NCI-H2107 treated with DMSO at 0.1 percent for 48 hours (cell line): ENCODE measurements at regions not wholly inside any gene's neighbourhood (a gene's known extent, or its start where the extent isn't known, plus 50 kb on each side); places are given as distances from the start of the nearest gene placed in this dataset.

Source experiments
- DNase-seq: peaks from one replicate; lab custom pipeline; 2025; ENCODE audit not compliant: unreplicated experiment; lab: John Stamatoyannopoulos, UW

- DNase-seq = peak; percentile 22
Measured at GRCh38 chr4:165716472-165716871, 156.6 kb upstream of the TLL1 start.

DNA sequence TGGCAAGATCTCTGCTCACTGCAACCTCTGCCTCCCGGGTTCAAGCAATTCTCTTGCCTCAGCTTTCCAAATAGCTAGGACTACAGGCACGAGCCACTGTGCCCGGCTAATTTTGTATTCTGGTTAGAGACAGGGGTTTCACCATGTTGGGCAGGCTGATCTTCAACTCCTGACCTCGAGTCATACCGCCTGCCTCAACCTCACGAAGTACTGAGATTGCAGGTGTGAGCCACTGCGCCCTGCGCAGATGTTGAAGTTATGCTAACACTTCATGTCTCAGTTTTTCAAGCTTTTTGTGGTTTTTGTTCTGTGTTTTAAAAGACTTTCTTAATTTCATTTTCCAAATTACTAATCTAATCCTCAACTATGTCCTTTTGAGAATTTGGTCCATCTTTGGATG lies 154.4 kb upstream of the TLL1 start:
- DNase-seq = no peak

DNA sequence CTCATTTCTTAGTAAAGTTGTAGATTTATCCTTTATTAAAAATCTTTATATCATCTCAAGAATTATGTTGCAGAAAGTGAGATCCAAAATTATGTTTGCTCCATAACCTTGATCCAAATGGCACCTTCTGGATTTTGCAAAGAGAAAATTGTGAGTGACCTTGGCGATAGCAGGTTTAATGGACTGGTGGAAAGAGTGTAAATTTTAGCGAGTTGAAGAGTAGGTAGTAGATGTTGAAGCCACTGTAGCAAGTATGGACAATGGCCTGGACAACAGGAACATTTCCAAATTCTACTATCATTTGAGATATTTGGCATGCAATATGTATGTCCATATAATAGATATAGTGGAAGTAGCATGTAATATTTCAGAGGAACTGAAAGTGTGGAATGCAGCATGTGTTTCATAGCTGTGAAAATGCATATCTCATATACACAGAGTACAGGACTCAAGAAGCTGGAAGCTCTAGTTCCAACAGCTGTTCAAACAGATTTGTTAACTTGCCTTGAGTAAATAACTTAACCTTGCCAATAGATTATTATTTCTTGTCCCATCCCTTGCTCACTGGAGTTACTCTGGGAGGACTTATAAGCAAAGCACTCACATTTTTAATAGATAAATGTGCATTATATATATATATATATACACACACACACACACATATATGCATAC lies 152.5 kb upstream of the TLL1 start:
- no peak for DNase-seq

DNA sequence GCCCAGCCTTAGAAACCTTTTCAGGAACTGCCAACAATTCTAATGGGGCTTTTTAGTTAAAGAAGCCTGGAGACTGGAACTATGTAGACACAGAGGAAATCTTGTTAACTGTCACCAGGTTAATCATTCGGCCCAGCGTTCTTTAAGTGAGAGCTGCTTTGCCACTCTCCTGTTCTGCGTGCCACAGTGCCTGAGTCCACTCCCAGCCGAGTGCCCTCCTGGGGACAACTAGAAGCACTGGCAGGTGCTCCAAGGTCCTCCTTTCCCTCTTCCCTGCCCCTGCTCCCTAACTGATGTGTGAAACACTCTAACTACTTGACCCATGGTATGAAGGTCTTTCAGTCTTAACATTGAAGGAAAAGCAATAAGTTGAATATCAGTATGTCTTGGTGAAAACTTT lies 151.2 kb upstream of the TLL1 start:
- DNase-seq = no peak

GRCh38 chr4:165723051-165723795 lies 149.8 kb upstream of the TLL1 start:
- no peak for DNase-seq

- no peak for DNase-seq
Measured at GRCh38 chr4:165724786-165725185, 148.3 kb upstream of the TLL1 start.

DNA sequence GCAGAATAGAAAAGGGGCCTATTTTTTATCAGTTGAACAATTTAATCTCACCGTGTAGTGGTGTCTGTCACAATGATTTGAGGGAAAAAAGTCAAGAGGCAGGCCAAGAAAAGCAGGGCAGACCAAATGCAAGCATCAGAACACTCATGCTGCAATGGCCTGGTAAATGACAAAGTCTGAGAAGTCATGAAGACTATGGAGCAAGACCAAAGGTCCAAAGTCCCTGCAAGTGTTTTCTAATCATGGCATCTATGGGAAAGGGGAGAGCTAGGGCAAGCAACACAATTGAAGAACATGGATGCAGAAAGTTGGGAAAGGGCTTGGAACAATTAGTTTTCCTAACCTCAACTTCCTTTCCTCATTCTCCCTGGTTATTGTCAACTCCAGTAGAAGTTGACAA lies 147.7 kb upstream of the TLL1 start:
- no peak for DNase-seq

GRCh38 chr4:165726831-165727230 lies 146.2 kb upstream of the TLL1 start:
- DNase-seq = no peak

DNA sequence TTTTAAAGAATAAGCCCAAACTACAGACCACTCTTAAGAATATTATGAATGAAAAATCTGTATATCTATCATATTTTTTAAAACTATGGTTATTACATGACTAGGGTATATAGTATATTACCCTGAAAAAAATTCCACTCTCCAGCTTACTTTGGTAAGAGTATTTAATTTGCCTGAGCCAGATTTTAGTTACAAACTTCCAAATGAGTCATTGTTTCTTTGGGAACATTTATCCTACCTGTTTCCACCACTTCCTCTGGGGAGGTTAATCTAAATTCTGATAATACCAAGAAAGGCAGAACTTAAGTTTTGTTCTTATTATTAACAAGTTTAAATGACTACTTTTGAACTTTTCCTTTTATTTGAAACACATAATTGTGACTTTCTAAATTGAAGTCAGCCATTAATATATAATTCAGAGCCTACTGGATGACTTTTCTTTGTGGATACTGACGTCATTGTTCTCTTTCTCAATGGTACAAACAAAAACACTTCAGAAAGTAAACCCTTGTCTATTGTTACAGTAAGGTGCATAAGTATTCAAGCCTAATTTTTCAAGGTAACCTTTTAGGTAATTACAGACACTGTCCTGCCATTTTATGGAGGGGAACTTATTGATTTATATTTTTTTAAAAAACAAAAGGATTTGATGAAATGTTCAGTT lies 135.6 kb upstream of the TLL1 start:
- DNase-seq = no peak

DNA sequence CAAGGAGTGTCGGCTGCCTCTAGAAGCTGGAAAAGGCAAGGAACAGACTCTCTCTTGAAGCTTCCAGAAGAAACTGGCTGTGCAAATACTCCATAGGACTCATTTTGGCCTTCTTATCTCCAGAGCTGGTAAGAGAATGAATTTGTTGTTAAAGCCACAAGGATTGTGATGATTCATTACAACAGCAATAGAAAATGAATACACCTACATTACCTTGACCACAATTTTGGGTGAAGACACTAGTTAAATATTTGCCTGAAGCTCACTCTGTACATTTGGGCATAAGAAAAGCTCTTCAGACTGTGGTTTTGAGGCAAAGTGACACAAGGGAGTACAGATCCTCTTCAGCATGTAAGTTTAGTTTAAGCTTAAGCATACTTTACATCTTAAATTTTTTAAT lies 134.5 kb upstream of the TLL1 start:
- DNase-seq = no peak

- DNase-seq = no peak
Measured at GRCh38 chr4:165740911-165741310, 132.1 kb upstream of the TLL1 start.

GRCh38 chr4:165743422-165743821 lies 129.6 kb upstream of the TLL1 start:
- no peak for DNase-seq

- no peak for DNase-seq
Measured at GRCh38 chr4:165744370-165744769, 128.7 kb upstream of the TLL1 start.

DNA sequence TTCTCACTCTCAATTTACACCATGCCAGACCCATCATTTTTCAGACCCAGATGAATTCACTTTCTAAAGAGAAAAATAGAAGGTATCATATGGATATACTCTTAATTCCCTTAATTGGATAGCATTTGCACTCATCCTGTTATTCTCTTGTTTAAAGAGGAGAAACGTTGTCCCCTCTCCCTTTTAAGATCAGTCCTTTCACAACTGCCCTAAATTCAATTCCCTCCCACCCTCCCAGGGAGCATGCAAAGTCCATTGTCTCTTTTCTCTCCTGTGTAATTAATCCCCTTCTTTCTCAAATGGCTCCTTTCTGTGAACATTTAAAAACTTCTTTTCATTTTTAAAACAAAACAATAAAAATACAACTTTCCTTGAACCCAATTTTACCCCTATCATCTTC lies 124.7 kb upstream of the TLL1 start:
- no peak for DNase-seq

DNA sequence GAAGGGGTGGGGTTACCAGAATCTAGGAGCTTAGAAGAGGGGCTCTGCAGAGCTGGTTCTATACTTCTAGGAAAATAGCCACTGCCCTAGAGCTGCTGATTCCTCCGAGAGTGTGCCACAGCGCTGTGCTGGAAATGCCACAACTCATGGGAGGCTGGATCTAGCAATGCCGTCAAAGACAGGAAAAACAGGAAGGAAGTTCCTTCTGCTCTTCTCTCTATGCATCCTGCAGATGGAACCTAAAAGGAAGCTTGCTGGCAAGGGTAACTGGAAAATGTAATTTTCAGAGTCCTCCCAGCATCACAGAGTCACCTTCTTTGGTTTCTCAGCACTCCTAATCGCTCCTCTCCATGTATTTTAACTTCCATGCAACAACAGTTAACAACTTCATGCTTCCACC lies 121.2 kb upstream of the TLL1 start:
- DNase-seq = no peak

- no peak for DNase-seq
Measured at GRCh38 chr4:165754664-165755063, 118.4 kb upstream of the TLL1 start.

GRCh38 chr4:165756836-165757235 lies 116.2 kb upstream of the TLL1 start:
- DNase-seq = no peak

DNA sequence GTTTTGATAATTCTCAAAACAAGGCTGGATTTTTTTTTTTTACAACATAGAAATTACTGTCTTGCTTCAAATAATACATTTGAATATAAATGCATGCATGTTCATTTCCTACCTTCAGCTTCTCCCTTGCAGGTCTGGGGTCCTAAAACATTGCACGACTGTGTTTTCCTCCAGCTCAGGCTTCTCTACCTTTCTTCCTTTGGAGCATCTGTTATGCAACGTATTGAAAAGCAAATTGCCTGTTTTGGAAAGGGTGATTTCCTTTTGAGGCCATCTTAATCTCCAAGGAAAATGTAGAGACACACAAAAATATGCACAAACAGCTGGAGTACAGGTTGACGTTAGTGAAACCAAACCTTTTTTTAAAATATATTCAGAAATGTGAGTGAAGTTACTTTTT lies 115.6 kb upstream of the TLL1 start:
- DNase-seq = no peak

- DNase-seq = no peak
Measured at GRCh38 chr4:165758086-165758485, 115.0 kb upstream of the TLL1 start.

- DNase-seq = no peak
Measured at GRCh38 chr4:165760182-165760581, 112.9 kb upstream of the TLL1 start.

DNA sequence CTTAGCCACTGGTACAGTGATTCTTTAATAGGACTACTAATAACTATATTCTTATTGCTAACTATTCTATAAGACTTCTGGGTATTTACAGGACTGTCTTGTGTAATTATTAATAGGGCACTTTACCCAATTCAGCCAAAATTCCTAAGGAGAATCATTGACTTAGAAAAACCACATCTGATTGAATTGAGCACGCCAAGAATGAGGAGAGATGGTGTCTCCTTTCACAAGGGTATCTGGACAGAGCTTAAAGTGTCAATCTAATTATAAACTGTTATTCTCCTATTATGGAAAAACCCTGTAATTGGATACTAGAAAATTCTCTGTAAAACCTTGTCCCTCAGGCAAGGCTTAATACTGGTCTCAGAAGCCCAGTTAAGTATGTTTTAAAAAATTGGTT lies 111.1 kb upstream of the TLL1 start:
- DNase-seq = no peak

- DNase-seq = no peak
Measured at GRCh38 chr4:165763640-165764039, 109.4 kb upstream of the TLL1 start.
